Fibroblast of gingiva (primary cell): ENCODE measurements at regions not wholly inside any gene's neighbourhood (a gene's known extent, or its start where the extent isn't known, plus 50 kb on each side); places are given as distances from the start of the nearest gene placed in this dataset.
"Not testable (repeated sequence)": the region's sequence is repeated elsewhere in the genome, so short reads cannot be mapped to it uniquely, and the experiment has no call there.

ENCODE experiments used
- DNase-seq: peaks from one replicate; pipeline ENCODE4 v3.0.0-alpha.2; 2011; ENCODE audit warnings: low read depth

DNA sequence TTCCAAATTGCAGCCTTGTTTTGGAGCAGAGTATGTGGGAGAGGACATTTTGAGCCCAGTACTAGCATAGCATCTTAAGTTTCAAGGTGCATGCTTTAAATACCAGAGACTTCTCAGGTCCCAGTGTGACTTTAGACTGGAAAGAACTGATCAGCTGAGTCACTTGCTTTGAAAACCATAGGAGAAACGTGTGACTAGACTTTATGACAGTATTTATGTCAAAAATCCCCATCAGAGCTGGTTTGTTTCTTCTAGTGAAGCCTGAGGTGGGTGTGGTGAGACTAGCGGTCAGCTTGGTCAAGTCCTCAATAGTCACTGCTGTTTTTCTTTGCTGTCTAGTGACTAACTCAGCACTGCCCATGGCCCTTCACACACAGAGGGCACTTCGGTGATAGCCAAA is 724.2 kb downstream of the GATA3 start:
- DNase-seq, result no peak

GRCh38 chr10:8787649-8788048 is 733.2 kb downstream of the GATA3 start:
- no peak for DNase-seq

- no peak for DNase-seq
Observed at GRCh38 chr10:8790390-8790789, 735.9 kb downstream of the GATA3 start.

- DNase-seq, result no peak
Observed at GRCh38 chr10:8794860-8795259, 740.4 kb downstream of the GATA3 start.

GRCh38 chr10:8800426-8800825 is 745.9 kb downstream of the GATA3 start:
- DNase-seq, result no peak

- DNase-seq, result no peak
Observed at GRCh38 chr10:8803992-8804391, 749.5 kb downstream of the GATA3 start.

- no peak for DNase-seq
Observed at GRCh38 chr10:8810677-8811076, 756.2 kb downstream of the GATA3 start.

DNA sequence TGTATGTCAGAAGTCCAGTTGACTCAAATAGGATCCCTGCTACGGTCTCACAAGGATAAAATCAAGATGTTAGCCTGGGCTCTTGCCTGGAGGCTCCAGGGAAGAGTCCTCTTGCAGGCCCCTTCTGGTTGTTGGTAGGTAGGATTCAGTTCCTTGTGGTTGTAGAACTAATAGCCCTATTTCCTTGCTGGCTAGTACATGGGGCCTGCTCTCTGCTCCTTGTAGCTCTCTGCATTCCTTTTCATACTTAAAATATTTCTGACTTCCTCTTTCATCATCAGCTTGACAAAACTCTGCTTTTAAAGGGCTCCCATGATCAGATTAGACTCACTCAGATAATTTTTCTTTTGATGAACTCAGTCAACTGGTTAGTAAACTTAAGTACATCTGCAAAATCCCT is 756.7 kb downstream of the GATA3 start:
- DNase-seq, result no peak

DNA sequence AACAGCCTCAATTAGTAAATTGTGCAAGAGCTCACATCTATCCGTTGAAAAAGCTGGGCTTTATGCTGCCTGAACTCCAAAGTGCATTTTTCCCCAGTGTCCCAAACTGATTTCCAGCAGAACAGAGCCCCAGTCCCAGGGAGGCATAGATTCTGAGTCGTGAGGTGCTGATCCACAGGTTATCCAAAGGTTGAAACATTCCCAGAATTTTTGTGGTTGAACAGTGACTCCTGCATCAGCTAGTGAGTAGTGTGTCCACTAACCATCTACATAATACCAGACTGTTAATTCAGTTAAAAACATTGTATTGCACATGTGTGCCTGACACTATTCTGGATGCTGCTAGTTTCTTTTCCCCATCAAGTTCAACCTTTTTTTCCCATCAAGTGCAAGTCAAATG is 761.5 kb downstream of the GATA3 start:
- no peak for DNase-seq

GRCh38 chr10:8817299-8817698 is 762.8 kb downstream of the GATA3 start:
- DNase-seq, result no peak

DNA sequence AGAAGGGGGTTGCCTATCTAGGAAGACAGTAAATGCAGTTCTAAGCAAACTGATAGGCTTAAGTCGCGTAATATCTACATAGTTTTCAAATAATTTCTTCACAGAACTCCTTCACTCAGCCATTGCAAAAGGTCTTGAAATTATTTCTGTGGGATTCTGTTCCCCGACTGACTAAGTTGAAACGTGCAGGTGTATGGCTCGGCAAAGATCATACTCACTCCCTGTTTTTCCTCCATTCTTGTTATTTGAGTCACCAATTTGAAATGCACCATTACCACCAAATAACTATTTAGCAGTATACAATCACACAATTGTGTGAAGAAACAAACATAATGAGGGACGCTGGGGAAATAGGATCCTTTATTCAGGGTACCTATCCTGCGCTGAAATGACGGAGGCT is 771.1 kb downstream of the GATA3 start:
- DNase-seq, result no peak

GRCh38 chr10:8829592-8829991 is 775.1 kb downstream of the GATA3 start:
- no peak for DNase-seq

- DNase-seq, result no peak
Observed at GRCh38 chr10:8830048-8830447, 775.6 kb downstream of the GATA3 start.

DNA sequence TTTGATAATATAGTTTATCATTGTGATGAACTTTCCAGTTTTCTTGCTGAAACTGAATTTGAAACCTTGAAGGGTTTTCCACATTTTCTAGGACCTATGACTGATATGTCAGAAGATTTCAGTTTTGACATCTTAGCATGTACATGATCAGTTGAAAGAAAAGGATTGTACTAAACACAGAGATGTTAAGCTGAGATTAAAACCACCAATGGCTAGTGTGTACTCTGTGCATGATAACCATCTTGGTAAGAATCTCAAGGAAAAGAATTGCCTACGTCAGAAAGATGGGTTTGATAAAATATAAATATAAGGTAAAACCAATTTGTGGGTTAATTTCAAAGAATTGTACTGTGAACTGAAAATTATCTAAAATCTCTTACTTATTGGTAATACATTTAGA is 776.4 kb downstream of the GATA3 start:
- no peak for DNase-seq

DNA sequence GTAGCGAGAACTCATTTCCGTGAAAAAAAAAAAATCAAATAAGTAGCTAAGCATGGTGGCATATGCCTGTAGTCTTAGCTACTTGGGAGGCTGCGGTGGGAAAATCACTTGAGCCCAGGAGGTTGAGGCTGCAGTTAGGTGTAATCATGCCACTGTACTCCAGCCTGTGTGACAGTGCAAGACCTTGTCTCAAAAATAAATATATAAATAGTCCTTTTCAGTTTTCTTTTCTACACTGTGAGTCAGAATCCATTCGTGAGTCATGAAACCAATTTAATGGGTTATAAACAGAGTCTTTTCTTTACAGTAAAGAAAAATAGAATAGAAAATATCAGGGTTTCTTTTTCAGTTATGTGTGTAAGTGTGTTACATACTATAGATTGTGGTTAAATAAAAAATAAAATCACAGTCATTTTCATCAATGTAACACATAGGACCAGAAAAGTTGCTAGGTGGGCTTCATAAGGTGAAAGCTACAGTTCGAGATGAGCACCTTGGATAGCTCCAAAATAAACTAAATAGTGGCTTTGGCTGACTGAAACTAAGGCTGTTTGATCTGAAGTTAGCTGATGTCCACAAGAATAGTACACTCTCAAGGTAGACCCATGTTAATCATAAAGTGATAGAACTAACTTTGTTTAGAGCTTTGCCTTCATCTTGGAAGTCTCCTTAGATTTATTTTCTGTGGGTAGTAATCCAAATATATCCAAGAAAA is 781.1 kb downstream of the GATA3 start:
- no peak for DNase-seq

- no peak for DNase-seq
Observed at GRCh38 chr10:8840356-8840755, 785.9 kb downstream of the GATA3 start.

GRCh38 chr10:8844141-8844540 is 789.7 kb downstream of the GATA3 start:
- DNase-seq, result no peak

- no peak for DNase-seq
Observed at GRCh38 chr10:8852546-8852945, 798.1 kb downstream of the GATA3 start.

DNA sequence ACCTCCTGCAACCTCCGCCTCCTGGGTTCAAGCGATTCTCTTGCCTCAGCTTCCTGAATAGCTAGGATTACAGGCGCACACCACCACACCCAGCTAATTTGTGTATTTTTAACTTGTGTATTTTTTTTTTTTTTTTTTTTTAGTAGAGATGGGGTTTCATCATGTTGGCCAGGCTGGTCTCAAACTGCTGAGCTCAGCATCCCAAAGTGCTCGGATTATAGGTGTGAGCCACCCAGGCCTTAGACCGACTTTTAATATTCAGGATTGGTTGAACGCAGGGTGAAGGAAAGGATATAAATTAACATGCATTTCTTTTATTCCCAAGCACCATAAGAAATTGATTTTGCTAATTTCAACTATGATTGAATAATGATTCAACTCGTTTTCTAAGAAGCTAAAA is 798.6 kb downstream of the GATA3 start:
- DNase-seq, result no peak

DNA sequence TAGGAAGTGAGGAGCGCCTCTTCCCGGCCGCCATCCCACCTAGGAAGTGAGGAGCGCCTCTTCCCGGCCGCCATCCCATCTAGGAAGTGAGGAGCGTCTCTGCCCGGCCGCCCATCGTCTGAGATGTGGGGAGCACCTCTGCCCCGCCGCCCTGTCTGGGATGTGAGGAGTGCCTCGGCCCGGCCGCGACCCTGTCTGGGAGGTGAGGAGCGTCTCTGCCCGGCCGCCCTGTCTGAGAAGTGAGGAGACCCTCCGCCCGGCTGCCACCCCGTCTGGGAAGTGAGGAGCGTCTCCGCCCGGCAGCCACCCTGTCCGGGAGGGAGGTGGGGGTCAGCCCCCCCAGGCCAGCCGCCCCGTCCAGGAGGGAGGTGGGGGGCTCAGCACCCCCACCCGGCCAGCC is 814.4 kb downstream of the GATA3 start:
- not testable (repeated sequence) for DNase-seq

GRCh38 chr10:8873310-8873709 is 818.8 kb downstream of the GATA3 start:
- no peak for DNase-seq

GRCh38 chr10:8874268-8874667 is 819.8 kb downstream of the GATA3 start:
- DNase-seq, result no peak

DNA sequence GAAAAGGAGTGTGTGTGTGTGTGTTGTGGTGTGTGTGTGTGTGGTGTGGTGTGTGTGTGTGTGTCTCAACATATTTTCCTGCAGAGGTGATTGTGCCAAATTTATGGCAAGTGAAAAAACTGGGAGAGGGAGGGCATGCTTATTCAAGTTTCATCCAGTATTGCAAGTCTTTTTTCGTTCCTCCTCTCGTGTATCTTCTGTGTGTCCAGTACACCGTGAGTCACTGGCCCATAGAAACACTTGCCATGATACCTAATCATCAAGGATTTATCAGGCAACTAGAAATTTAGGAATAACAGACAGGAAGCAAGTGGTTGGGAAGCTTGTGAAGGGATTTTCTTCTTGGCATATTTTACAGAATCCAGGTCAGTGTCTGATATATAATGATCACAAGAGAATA is 820.5 kb downstream of the GATA3 start:
- DNase-seq, result no peak

DNA sequence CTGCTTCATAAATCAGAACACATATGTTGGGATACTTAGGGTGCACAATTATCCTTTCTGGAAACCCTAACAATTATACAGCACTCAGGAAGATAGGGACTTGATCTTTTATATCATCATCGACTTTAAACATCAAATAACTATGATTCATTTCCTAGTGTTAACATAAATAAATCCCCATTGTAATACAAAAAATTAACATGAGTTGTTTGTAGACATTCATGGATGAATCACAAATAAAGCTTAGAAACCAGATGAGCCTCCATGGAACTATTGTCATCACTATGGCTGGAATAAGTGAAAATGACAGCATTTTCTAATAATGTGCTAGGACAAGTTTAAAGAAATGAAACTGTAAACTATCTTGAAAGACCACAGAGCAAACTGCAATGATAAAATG is 821.7 kb downstream of the GATA3 start:
- no peak for DNase-seq

DNA sequence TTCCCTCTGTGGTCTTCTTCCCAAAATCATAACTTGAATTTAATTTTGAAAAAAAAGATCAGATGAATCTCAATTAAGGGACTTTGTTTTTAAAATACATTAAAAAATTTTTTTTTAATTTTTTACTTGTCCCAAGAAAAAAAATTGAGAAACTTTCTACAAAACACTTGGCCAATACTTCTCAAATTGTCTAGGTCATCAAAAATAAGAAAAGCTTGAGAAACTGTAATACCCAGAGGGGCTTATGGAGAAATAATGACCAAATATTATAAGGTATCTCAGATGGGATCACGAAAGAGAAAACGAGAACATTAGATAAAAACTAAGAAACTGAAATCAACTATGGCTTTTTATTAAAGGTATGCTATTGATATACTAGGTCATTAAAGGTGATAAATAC is 835.0 kb downstream of the GATA3 start:
- no peak for DNase-seq
